ENCODE measurements at regions not wholly inside any gene's neighbourhood (a gene's known extent, or its start where the extent isn't known, plus 50 kb on each side); places are given as distances from the start of the nearest gene placed in this dataset.
"Not testable (repeated sequence)": the region's sequence is repeated elsewhere in the genome, so short reads cannot be mapped to it uniquely, and the experiment has no call there.

DNA sequence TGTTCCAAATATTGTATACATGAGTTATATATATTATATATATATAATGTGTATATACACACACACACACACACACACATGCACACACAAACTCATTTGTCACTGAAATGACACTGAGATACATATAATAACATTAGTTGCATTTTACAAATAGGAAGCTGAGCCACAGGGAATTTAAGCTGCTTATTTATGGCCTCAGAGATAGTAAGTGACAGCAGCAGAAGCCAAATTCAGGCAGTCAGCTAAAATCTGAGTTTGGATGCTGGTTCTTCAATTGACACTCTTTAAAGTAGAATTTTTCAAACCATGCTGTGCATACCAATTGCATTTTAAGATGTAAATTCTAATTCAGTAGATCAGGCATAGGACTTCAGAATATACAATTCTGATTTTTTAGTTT, 163.3 kb upstream of the CTSO start:
- intact Hi-C loops (cut with micrococcal nuclease), result no loop called here
- CTCF ChIA-PET, result no interaction called here

GRCh38 chr4:156113138-156113765, 159.6 kb upstream of the CTSO start:
- no peaks in the 10 kb centered on the region for H3K4me1 Mint-ChIP-seq (ENCODE audit: low read depth)
- POLR2A ChIA-PET, result no interaction called here
- H3K4me3 Mint-ChIP-seq, result no peak overlapping the region
- no peaks in the 10 kb centered on the region for H3K27me3 Mint-ChIP-seq
- no peak for TF ChIP-seq CTCF (IDR thresholded peaks at IDR 0.05)
- no peak overlapping the region for H3K27ac Mint-ChIP-seq
- DNase-seq (no peak), ATAC-seq (no peak)
- intact Hi-C loops (cut with micrococcal nuclease), result no loop called here
- CTCF ChIA-PET, result interaction anchor here (0.8 kb wide), 1 partner anchor 25 kb away, joined by 3 read pairs; no protein-coding TSS in a partner anchor
- H3K36me3 Mint-ChIP-seq (ENCODE audit: low read depth), result no peaks in the 10 kb centered on the region
- H3K9me3 Mint-ChIP-seq, result no peaks in the 10 kb centered on the region

More for the DNA sequence above, 163.3 kb upstream of the CTSO start:
- Mint-ChIP-seq H3K4me3 (no peak overlapping the region), H3K4me1 (ENCODE audit: low read depth) (no peaks in the 10 kb centered on the region), H3K27ac (no peak overlapping the region), H3K27me3 (no peaks in the 10 kb centered on the region), H3K9me3 (no peaks in the 10 kb centered on the region), H3K36me3 (ENCODE audit: low read depth) (no peaks in the 10 kb centered on the region)
- DNase-seq (no peak), ATAC-seq (no peak)
- TF ChIP-seq CTCF (IDR thresholded peaks at IDR 0.05), result no peak
- POLR2A ChIA-PET, result no interaction called here

DNA sequence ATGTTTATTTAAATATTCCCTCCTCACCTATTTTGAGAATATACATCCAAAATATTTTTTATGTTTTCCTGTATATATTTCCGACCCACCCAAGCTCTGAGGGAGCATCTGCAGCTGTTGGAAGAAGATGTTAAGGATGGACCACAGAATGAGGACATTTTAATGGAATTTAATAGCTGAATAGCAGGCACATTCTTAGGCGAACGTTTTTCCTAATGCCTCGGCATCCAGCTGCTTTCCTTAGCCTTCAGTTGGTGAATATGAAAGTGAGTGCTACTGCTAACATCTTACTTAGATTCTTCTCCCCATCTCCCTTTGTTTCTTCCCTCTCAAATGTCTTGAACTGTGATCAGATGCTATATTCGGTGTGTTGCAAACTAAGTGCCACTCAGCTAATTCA, 158.0 kb upstream of the CTSO start:
- Mint-ChIP-seq H3K4me3 (no peak overlapping the region), H3K9me3 (no peaks in the 10 kb centered on the region), H3K27ac (no peak overlapping the region), H3K4me1 (ENCODE audit: low read depth) (no peaks in the 10 kb centered on the region), H3K27me3 (no peaks in the 10 kb centered on the region), H3K36me3 (ENCODE audit: low read depth) (no peaks in the 10 kb centered on the region)
- TF ChIP-seq CTCF (IDR thresholded peaks at IDR 0.05), result no peak
- DNase-seq, result no peak
- no peak for ATAC-seq
- POLR2A ChIA-PET, result no interaction called here
- CTCF ChIA-PET, result no interaction called here
- intact Hi-C loops (cut with micrococcal nuclease), result no loop called here

DNA sequence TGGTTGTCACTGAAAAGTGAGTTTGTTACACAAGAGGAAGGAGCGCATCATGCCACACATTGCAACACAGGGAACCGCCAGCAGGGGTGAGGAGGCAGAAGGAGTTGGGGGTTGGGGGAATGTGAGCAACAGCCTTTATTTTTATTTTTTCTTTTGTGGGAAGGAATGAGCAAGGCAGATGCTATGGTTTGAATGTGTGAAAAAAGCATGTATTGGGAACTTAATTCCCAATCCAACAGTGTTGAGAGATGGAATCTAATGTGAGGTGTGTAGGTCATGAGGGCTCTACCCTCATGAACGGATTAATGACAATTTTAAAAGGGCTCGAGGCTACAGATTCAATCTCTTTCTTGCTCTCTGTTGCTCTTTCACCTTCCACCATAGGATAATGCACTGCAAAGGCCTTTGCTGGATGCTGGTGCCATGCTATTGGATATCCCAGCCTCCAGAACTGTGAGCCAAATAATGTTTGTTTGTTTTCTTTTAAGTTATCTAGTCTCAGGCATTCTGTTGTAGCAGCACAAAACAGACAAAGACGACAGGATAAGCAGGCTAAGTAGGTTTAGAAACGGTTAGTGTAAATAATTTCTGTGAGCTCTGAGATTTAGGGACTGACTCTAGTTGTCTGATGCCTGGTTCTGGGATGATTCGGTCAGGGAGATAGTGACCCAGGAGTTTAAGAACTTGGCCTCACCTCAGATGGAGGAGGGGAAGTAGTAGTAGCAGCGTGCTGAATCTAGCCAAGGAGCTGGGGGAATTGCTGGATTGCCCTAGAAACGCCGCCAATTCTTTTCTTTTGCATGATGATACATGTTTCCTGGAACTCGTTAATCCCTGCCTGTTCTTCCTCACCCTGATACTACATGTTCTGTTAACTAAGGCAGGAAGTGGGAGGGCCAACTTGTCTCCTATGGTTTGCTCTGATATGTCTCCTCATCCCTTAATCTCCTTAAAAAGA, 156.6 kb upstream of the CTSO start:
- ChIA-PET CTCF (no interaction called here), POLR2A (no interaction called here)
- Mint-ChIP-seq H3K9me3 (no peaks in the 10 kb centered on the region), H3K4me1 (ENCODE audit: low read depth) (no peaks in the 10 kb centered on the region), H3K27me3 (no peaks in the 10 kb centered on the region), H3K4me3 (no peak overlapping the region), H3K27ac (no peak overlapping the region), H3K36me3 (ENCODE audit: low read depth) (no peaks in the 10 kb centered on the region)
- TF ChIP-seq CTCF (IDR thresholded peaks at IDR 0.05), result no peak
- DNase-seq (no peak), ATAC-seq (no peak)
- intact Hi-C loops (cut with micrococcal nuclease), result no loop called here

DNA sequence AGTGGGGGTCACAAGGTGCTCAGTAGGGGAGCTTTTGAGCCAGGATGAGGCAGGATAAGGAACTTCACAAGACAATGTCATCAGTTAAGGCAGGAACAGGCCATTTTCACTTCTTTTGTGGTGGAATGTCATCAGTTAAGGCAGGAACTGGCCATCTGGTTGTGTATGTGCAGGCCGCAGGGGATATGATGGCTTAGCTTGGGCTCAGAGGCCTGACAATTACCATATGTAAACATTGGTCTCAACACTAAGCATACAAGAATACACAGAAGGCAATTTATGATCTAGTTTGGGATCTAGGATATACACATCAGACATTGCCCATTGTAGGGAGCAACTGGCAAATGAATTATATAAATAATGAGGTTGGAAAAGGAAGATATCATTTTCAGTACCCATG, 155.4 kb upstream of the CTSO start:
- H3K27ac Mint-ChIP-seq; H3K9me3 Mint-ChIP-seq; intact Hi-C loops (cut with micrococcal nuclease); H3K4me3 Mint-ChIP-seq; POLR2A ChIA-PET; H3K4me1 Mint-ChIP-seq (ENCODE audit: low read depth); H3K36me3 Mint-ChIP-seq (ENCODE audit: low read depth); ATAC-seq; CTCF ChIA-PET; DNase-seq; H3K27me3 Mint-ChIP-seq: not testable (repeated sequence)

All from activated CD8-positive, alpha-beta T cell treated with anti-CD3 and anti-CD28 coated beads for 36 hours (primary cell).